AG04449 (cell line): ENCODE measurements at regions not wholly inside any gene's neighbourhood (a gene's known extent, or its start where the extent isn't known, plus 50 kb on each side); places are given as distances from the start of the nearest gene placed in this dataset.

ENCODE experiments used
- CTCF ChIA-PET: fragments of 350-600 bp; formaldehyde crosslinking; extraction: SDS; loops from one replicate; lab custom pipeline; 2021; ENCODE audit warnings: antibody characterized with exemption; lab: Yijun Ruan, JAX
- POLR2A ChIA-PET: fragments of 400-600, 350-600 bp; formaldehyde crosslinking; extraction: SDS; loops from one replicate; lab custom pipeline; 2020; ENCODE audit warnings: antibody characterized with exemption, inconsistent platforms; lab: Yijun Ruan, JAX
- DNase-seq: peaks from one replicate; pipeline ENCODE4 v3.0.0-alpha.2; 2010; ENCODE audit warnings: low read depth, low spot score
- H3K4me3 ChIP-seq: 2 replicates; pipeline ENCODE4 v1.5.1; 2011; ENCODE audit warnings: low read depth, mild to moderate bottlenecking, control low read depth, low read length
- CTCF ChIP-seq: IDR thresholded peaks from one replicate; pipeline ENCODE4 v1.5.1; 2011; ENCODE audit warnings: mild to moderate bottlenecking, moderate library complexity, low read length, control low read depth, inconsistent platforms; ENCODE audit not compliant: insufficient read depth; ENCODE audit errors: missing control alignments

- TF ChIP-seq CTCF: no peak
- ChIA-PET POLR2A (no interaction called here), CTCF (no interaction called here)
- no peak for DNase-seq
- H3K4me3 ChIP-seq: no peak overlapping the region
These were observed 283.3 kb upstream of the PRMT6 start for GRCh38 chr1:106773206-106773605.

- POLR2A ChIA-PET: no interaction called here
- no peak overlapping the region for H3K4me3 ChIP-seq
- CTCF ChIA-PET: no interaction called here
- no peak for TF ChIP-seq CTCF
- no peak for DNase-seq
These were observed 276.4 kb upstream of the PRMT6 start for GRCh38 chr1:106780066-106780465.

- ChIA-PET POLR2A (no interaction called here), CTCF (no interaction called here)
- H3K4me3 ChIP-seq: no peak overlapping the region
- no peak for DNase-seq
- TF ChIP-seq CTCF: no peak
These were observed 275.5 kb upstream of the PRMT6 start for GRCh38 chr1:106780806-106781569.

- ChIA-PET POLR2A (no interaction called here), CTCF (no interaction called here)
- DNase-seq: no peak
- TF ChIP-seq CTCF: no peak
- H3K4me3 ChIP-seq: no peak overlapping the region
These were observed 271.3 kb upstream of the PRMT6 start for GRCh38 chr1:106785176-106785575.

- H3K4me3 ChIP-seq: no peak overlapping the region
- ChIA-PET POLR2A (no interaction called here), CTCF (no interaction called here)
- DNase-seq: no peak
- no peak for TF ChIP-seq CTCF
These were observed 269.0 kb upstream of the PRMT6 start for GRCh38 chr1:106787520-106787919.

- DNase-seq: no peak
- TF ChIP-seq CTCF: no peak
- no peak overlapping the region for H3K4me3 ChIP-seq
- ChIA-PET POLR2A (no interaction called here), CTCF (no interaction called here)
These were observed 266.8 kb upstream of the PRMT6 start for GRCh38 chr1:106789686-106790085.
